ENCODE measurements at regions not wholly inside any gene's neighbourhood (a gene's known extent, or its start where the extent isn't known, plus 50 kb on each side); places are given as distances from the start of the nearest gene placed in this dataset.

GRCh38 chr1:34396042-34396441, 219.3 kb downstream of the C1orf94 start:
- TF ChIP-seq, protein P1, sequence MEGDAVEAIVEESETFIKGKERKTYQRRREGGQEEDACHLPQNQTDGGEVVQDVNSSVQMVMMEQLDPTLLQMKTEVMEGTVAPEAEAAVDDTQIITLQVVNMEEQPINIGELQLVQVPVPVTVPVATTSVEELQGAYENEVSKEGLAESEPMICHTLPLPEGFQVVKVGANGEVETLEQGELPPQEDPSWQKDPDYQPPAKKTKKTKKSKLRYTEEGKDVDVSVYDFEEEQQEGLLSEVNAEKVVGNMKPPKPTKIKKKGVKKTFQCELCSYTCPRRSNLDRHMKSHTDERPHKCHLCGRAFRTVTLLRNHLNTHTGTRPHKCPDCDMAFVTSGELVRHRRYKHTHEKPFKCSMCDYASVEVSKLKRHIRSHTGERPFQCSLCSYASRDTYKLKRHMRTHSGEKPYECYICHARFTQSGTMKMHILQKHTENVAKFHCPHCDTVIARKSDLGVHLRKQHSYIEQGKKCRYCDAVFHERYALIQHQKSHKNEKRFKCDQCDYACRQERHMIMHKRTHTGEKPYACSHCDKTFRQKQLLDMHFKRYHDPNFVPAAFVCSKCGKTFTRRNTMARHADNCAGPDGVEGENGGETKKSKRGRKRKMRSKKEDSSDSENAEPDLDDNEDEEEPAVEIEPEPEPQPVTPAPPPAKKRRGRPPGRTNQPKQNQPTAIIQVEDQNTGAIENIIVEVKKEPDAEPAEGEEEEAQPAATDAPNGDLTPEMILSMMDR (IDR thresholded peaks at IDR 0.05): no peak
- TF ChIP-seq EP300 (IDR thresholded peaks at IDR 0.05): no peak

All from sigmoid colon (tissue), 4 donors.